ENCODE measurements at regions not wholly inside any gene's neighbourhood (a gene's known extent, or its start where the extent isn't known, plus 50 kb on each side); places are given as distances from the start of the nearest gene placed in this dataset.

DNA sequence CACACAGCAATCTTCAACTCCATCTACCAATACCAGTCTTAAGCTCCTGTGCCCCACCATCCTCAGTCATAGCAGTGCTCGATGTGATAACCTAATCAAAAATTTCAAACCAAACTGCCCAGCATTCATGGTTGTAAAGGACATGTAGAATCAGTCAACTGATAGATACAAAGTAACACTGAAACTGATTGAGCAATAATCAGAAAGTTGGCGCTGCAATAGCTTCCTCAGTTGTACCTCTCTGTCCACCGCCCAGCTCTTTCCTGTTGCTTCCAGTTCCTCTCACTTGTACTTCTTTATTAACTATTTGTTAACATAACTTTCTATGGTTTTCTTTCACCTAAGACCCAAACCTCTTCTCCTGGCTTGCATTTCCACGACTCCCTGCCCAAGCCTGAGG, 745.7 kb downstream of the PDCD6IP start:
- no peaks in the 10 kb centered on the region for H3K27me3 ChIP-seq (replicated peaks in 1 of 7)
- intact Hi-C loops (cut with DNase I; ENCODE audit: low total_unique reads), result no loop called here
- no peak overlapping the region for H3K4me3 ChIP-seq
- no peaks in the 10 kb centered on the region for H3K36me3 ChIP-seq
- DNase-seq, result no peak
- no peak overlapping the region for H3K27ac ChIP-seq
- 56 to 76% (median 69%) methylated on average over 4 of the region's 4 CpGs for WGBS, 5 donors
- no peaks in the 10 kb centered on the region for H3K4me1 ChIP-seq
- H3K9me3 ChIP-seq, result no peaks in the 10 kb centered on the region
- TF ChIP-seq POLR2AphosphoS5 (IDR thresholded peaks at IDR 0.05) (no peak), POLR2A (IDR thresholded peaks at IDR 0.05) (no peak)
- TF ChIP-seq, protein P1, sequence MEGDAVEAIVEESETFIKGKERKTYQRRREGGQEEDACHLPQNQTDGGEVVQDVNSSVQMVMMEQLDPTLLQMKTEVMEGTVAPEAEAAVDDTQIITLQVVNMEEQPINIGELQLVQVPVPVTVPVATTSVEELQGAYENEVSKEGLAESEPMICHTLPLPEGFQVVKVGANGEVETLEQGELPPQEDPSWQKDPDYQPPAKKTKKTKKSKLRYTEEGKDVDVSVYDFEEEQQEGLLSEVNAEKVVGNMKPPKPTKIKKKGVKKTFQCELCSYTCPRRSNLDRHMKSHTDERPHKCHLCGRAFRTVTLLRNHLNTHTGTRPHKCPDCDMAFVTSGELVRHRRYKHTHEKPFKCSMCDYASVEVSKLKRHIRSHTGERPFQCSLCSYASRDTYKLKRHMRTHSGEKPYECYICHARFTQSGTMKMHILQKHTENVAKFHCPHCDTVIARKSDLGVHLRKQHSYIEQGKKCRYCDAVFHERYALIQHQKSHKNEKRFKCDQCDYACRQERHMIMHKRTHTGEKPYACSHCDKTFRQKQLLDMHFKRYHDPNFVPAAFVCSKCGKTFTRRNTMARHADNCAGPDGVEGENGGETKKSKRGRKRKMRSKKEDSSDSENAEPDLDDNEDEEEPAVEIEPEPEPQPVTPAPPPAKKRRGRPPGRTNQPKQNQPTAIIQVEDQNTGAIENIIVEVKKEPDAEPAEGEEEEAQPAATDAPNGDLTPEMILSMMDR (IDR thresholded peaks at IDR 0.05 in 8 of 11, conservative IDR thresholded peaks at IDR 0.05 in 3 of 11), result no peak

DNA sequence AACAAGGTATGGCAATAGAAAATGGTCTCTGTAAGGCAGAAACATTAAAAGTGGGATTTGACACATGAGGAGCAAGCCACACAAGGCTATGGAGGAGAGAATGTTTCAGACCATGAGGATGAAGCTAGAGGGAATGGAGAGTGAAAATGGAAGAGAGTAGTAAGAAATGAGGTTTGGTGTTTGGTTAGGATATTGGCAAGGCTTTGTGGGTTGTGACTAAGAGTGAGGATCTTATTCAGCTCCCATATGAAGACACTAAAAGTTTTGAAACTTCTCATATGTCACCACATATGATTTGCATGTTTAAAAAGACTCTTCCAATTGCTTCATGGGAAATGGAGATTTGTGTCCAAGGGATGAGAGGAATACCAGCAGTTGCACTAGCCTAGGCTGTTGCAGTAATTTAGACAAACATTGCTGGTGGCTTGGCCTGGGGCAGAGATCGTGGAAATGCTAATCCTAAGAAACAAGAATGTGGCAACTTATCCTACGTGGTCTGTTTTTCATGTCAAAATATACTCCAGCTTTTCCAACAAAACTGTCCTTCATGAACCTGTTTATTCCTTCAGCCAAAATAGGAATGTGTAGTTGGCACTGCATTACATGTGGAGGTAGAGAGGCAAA, 749.0 kb downstream of the PDCD6IP start:
- Histone ChIP-seq H3K4me3 (no peak overlapping the region), H3K27me3 (replicated peaks in 1 of 7) (no peaks in the 10 kb centered on the region), H3K36me3 (no peaks in the 10 kb centered on the region), H3K4me1 (no peaks in the 10 kb centered on the region), H3K27ac (no peak overlapping the region), H3K9me3 (no peaks in the 10 kb centered on the region)
- 71 to 93% (median 77%) methylated on average over 2 of the region's 2 CpGs for WGBS, 5 donors
- DNase-seq, result no peak
- intact Hi-C loops (cut with DNase I; ENCODE audit: low total_unique reads), result no loop called here
- TF ChIP-seq POLR2AphosphoS5 (IDR thresholded peaks at IDR 0.05) (no peak), POLR2A (IDR thresholded peaks at IDR 0.05) (no peak)
- TF ChIP-seq, protein P1 (IDR thresholded peaks at IDR 0.05 in 8 of 11, conservative IDR thresholded peaks at IDR 0.05 in 3 of 11), result no peak

DNA sequence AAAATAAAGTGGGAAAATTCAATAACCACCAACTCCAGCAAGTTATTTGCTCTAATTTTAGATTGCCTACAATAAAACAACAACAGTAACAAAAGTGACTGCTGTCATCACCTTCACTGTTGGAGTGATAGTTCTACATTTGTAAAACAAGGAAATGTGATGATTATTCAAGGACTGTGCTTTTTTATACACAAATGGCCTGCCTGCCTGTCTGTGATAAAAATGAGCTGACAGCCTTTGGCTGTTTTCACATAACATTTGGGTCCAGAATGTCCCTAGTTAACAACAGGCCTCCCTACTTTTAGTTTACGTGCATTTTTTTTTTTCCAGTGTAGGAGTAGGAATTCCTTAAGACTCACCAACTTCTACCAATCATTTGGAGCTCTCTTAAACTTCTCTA, 768.8 kb downstream of the PDCD6IP start:
- H3K27ac ChIP-seq, result no peak overlapping the region
- H3K27me3 ChIP-seq (replicated peaks in 1 of 7), result no peaks in the 10 kb centered on the region
- H3K9me3 ChIP-seq, result peaks cover 0 to 33% (median 21%) of the 10 kb centered on the region in 8 donors
- intact Hi-C loops (cut with DNase I; ENCODE audit: low total_unique reads), result no loop called here
- no peaks in the 10 kb centered on the region for H3K4me1 ChIP-seq
- TF ChIP-seq, protein P1 (IDR thresholded peaks at IDR 0.05 in 8 of 11, conservative IDR thresholded peaks at IDR 0.05 in 3 of 11), result no peak
- TF ChIP-seq POLR2A (IDR thresholded peaks at IDR 0.05) (no peak), POLR2AphosphoS5 (IDR thresholded peaks at IDR 0.05) (no peak)
- no peaks in the 10 kb centered on the region for H3K36me3 ChIP-seq
- no peak overlapping the region for H3K4me3 ChIP-seq
- no peak for DNase-seq
- 54 to 78% (median 72%) methylated on average over 1 of the region's 1 CpG for WGBS, 5 donors

DNA sequence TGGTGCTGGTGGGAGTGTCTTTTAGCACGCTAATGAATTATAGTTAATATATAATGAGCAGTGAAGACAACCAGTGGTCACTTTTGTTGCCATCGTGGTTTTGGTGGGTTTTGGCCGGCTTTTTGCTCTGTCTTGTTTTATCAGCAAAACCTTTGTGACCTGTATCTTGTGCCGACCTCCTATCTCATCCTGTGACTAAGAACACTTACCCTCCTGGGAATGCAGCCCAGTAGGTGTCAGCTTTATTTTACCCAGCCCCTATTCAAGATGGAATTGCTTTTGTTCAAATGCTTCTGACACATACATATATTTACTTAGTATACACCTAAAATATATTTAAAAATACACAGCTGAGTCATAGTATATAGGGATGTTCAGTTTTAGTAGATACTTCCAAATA, 770.3 kb downstream of the PDCD6IP start:
- peaks cover 0 to 19% (median 11%) of the 10 kb centered on the region in 8 donors for H3K9me3 ChIP-seq
- H3K4me1 ChIP-seq, result no peaks in the 10 kb centered on the region
- no peak overlapping the region for H3K27ac ChIP-seq
- TF ChIP-seq POLR2A (IDR thresholded peaks at IDR 0.05) (no peak), POLR2AphosphoS5 (IDR thresholded peaks at IDR 0.05) (no peak)
- TF ChIP-seq, protein P1 (IDR thresholded peaks at IDR 0.05 in 8 of 11, conservative IDR thresholded peaks at IDR 0.05 in 3 of 11), result no peak
- WGBS, 5 donors, result 72 to 80% (median 76%) methylated on average over 4 of the region's 4 CpGs
- no peak overlapping the region for H3K4me3 ChIP-seq
- H3K36me3 ChIP-seq, result no peaks in the 10 kb centered on the region
- no peaks in the 10 kb centered on the region for H3K27me3 ChIP-seq (replicated peaks in 1 of 7)
- intact Hi-C loops (cut with DNase I; ENCODE audit: low total_unique reads), result no loop called here
- no peak for DNase-seq

Data from spleen (tissue), 11 donors.